ENCODE measurements at regions not wholly inside any gene's neighbourhood (a gene's known extent, or its start where the extent isn't known, plus 50 kb on each side); places are given as distances from the start of the nearest gene placed in this dataset.

DNA sequence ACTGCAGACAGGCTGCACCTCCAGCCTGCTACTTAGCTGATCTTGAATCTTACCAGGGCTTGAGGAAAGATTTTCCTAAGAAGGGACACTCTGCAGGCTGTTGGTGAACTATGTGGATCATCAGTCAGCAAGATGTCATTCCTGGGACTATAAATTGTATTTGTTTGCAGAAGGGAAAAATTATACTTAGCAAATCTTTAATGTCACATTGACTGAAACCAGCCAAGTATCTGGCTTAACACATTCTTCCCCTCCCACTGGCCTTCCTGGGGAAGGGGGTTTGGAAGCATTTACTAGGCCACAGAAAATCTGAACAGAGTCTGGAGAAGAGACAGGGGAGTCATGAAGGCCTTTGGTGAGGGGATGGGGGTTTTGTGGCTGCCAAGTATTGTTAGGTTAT, 156.7 kb upstream of the EOLA2 start:
- H3K36me3 ChIP-seq (ENCODE audit: control insufficient read depth, insufficient read depth, low read length): no peaks in the 10 kb centered on the region
- ATAC-seq: no peak
- intact Hi-C loops (cut with micrococcal nuclease) (no loop called here), in situ Hi-C loops (cut with MboI) (no loop called here)
- H2AFZ ChIP-seq (ENCODE audit: low read depth, low read length): no peak overlapping the region
- TF ChIP-seq MCM2 (IDR thresholded peaks at IDR 0.05; ENCODE audit: low read depth) (no peak), ELF2 (CRISPR knock-in tag; IDR thresholded peaks at IDR 0.05) (no peak), ZBTB1 (CRISPR knock-in tag; IDR thresholded peaks at IDR 0.05; ENCODE audit: borderline replicate concordance, low read depth) (no peak), PPARD (CRISPR knock-in tag; IDR thresholded peaks at IDR 0.05) (no peak), SLC30A9 (CRISPR knock-in tag; IDR thresholded peaks at IDR 0.05) (no peak), TSC22D4 (tag; IDR thresholded peaks at IDR 0.05) (no peak), BRD4 (IDR thresholded peaks at IDR 0.05) (no peak), NCOA1 (IDR thresholded peaks at IDR 0.05; ENCODE audit: low read depth) (no peak), MXI1 (IDR thresholded peaks at IDR 0.05; ENCODE audit: low read depth, low read length) (no peak), TAF9B (IDR thresholded peaks at IDR 0.05; ENCODE audit: partially characterized antibody) (no peak), ZNF239 (CRISPR knock-in tag; IDR thresholded peaks at IDR 0.05) (no peak), KDM2B (CRISPR knock-in tag; IDR thresholded peaks at IDR 0.05) (no peak), TEAD2 (tag; IDR thresholded peaks at IDR 0.05) (no peak), ARHGAP35 (IDR thresholded peaks at IDR 0.05; ENCODE audit: partially characterized antibody) (no peak), POLR3G (IDR thresholded peaks at IDR 0.05; ENCODE audit: extremely low read depth, insufficient read length, insufficient replicate concordance) (no peak), KDM5B (IDR thresholded peaks at IDR 0.05; ENCODE audit: insufficient replicate concordance, low read depth, low read length) (no peak)
- TF ChIP-seq, protein P1, sequence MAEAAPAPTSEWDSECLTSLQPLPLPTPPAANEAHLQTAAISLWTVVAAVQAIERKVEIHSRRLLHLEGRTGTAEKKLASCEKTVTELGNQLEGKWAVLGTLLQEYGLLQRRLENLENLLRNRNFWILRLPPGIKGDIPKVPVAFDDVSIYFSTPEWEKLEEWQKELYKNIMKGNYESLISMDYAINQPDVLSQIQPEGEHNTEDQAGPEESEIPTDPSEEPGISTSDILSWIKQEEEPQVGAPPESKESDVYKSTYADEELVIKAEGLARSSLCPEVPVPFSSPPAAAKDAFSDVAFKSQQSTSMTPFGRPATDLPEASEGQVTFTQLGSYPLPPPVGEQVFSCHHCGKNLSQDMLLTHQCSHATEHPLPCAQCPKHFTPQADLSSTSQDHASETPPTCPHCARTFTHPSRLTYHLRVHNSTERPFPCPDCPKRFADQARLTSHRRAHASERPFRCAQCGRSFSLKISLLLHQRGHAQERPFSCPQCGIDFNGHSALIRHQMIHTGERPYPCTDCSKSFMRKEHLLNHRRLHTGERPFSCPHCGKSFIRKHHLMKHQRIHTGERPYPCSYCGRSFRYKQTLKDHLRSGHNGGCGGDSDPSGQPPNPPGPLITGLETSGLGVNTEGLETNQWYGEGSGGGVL (CRISPR knock-in tag; IDR thresholded peaks at IDR 0.05): no peak
- TF ChIP-seq, protein P2, sequence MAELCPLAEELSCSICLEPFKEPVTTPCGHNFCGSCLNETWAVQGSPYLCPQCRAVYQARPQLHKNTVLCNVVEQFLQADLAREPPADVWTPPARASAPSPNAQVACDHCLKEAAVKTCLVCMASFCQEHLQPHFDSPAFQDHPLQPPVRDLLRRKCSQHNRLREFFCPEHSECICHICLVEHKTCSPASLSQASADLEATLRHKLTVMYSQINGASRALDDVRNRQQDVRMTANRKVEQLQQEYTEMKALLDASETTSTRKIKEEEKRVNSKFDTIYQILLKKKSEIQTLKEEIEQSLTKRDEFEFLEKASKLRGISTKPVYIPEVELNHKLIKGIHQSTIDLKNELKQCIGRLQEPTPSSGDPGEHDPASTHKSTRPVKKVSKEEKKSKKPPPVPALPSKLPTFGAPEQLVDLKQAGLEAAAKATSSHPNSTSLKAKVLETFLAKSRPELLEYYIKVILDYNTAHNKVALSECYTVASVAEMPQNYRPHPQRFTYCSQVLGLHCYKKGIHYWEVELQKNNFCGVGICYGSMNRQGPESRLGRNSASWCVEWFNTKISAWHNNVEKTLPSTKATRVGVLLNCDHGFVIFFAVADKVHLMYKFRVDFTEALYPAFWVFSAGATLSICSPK (IDR thresholded peaks at IDR 0.05; ENCODE audit: borderline replicate concordance): no peak
- H3K4me1 ChIP-seq (replicated peaks in 1 of 2; ENCODE audit: control insufficient read depth in 2 of 2, insufficient read depth in 2 of 2, low read length in 2 of 2): no peaks in the 10 kb centered on the region
- H3K4me3 ChIP-seq: no peak overlapping the region
- H3K27ac ChIP-seq (ENCODE audit: extremely low read depth, low read depth, low read length): no peak overlapping the region
- no peak for DNase-seq (ENCODE audit: extremely low read depth in 1 of 4, low spot score in 3 of 4)
- H3K9me1 ChIP-seq (ENCODE audit: control insufficient read depth, insufficient read depth, low read length): no peaks in the 10 kb centered on the region
- ChIA-PET CTCF (ENCODE audit: low intra/inter-chr PET ratio) (no interaction called here), POLR2A (no interaction called here)
- BruUV-seq (replicated peaks): no TSS peak
- H3K4me2 ChIP-seq (ENCODE audit: insufficient read depth, low read length): no peak overlapping the region
- H4K20me1 ChIP-seq (replicated peaks; ENCODE audit: control insufficient read depth, insufficient read depth, low read length): no peaks in the 10 kb centered on the region
- H3K9me3 ChIP-seq (replicated peaks; ENCODE audit: control insufficient read depth, insufficient read depth, low read depth, low read length): no peaks in the 10 kb centered on the region
- H3K9ac ChIP-seq (ENCODE audit: insufficient read depth in 1 of 2, low read depth in 2 of 2, low read length in 2 of 2): no peak overlapping the region
- H3K79me2 ChIP-seq (ENCODE audit: control insufficient read depth, insufficient read depth, low read length): no peaks in the 10 kb centered on the region
- H3K27me3 ChIP-seq (ENCODE audit: control insufficient read depth in 2 of 2, insufficient read depth in 2 of 2, low read length in 2 of 2): no peaks in the 10 kb centered on the region
- no peak for FAIRE-seq

Data from K562 (cell line).